ENCODE measurements at regions not wholly inside any gene's neighbourhood (a gene's known extent, or its start where the extent isn't known, plus 50 kb on each side); places are given as distances from the start of the nearest gene placed in this dataset.
A peak's percentile ranks its signal among the peaks of the same experiment; 100 is the strongest.

- no peak for DNase-seq (ENCODE audit: low spot score)
Observed at GRCh38 chr5:135723491-135723890, 111.0 kb upstream of the SLC25A48 start.

- DNase-seq (ENCODE audit: low spot score) = no peak
Observed at GRCh38 chr5:135721548-135722090, 112.8 kb upstream of the SLC25A48 start.

- DNase-seq (ENCODE audit: low spot score) = no peak
Observed at GRCh38 chr5:135720191-135720590, 114.3 kb upstream of the SLC25A48 start.

- DNase-seq (ENCODE audit: low spot score) = no peak
Observed at GRCh38 chr5:135719428-135720063, 114.9 kb upstream of the SLC25A48 start.

GRCh38 chr5:135718651-135719050 lies 115.8 kb upstream of the SLC25A48 start:
- peak; percentile 48 for DNase-seq (ENCODE audit: low spot score)

- DNase-seq (ENCODE audit: low spot score) = no peak
Observed at GRCh38 chr5:135718151-135718550, 116.3 kb upstream of the SLC25A48 start.

GRCh38 chr5:135715267-135716055 lies 119.0 kb upstream of the SLC25A48 start:
- DNase-seq (ENCODE audit: low spot score) = peak; percentile 43

GRCh38 chr5:135714126-135714894 lies 120.2 kb upstream of the SLC25A48 start:
- no peak for DNase-seq (ENCODE audit: low spot score)

- no peak for DNase-seq (ENCODE audit: low spot score)
Observed at GRCh38 chr5:135713161-135713915, 121.1 kb upstream of the SLC25A48 start.

- no peak for DNase-seq (ENCODE audit: low spot score)
Observed at GRCh38 chr5:135711911-135712310, 122.6 kb upstream of the SLC25A48 start.

- peak; percentile 70 for DNase-seq (ENCODE audit: low spot score)
Observed at GRCh38 chr5:135710045-135710675, 124.3 kb upstream of the SLC25A48 start.

- DNase-seq (ENCODE audit: low spot score) = no peak
Observed at GRCh38 chr5:135709208-135709575, 125.3 kb upstream of the SLC25A48 start.

- DNase-seq (ENCODE audit: low spot score) = no peak
Observed at GRCh38 chr5:135708481-135709207, 125.8 kb upstream of the SLC25A48 start.

GRCh38 chr5:135707302-135707701 lies 127.2 kb upstream of the SLC25A48 start:
- DNase-seq (ENCODE audit: low spot score) = no peak

- DNase-seq (ENCODE audit: low spot score) = no peak
Observed at GRCh38 chr5:135706893-135707292, 127.6 kb upstream of the SLC25A48 start.

- no peak for DNase-seq (ENCODE audit: low spot score)
Observed at GRCh38 chr5:135706474-135706873, 127.7 kb upstream of the CXCL14 start.

- DNase-seq (ENCODE audit: low spot score) = no peak
Observed at GRCh38 chr5:135705941-135706466, 127.2 kb upstream of the CXCL14 start.

GRCh38 chr5:135705141-135705631 lies 126.4 kb upstream of the CXCL14 start:
- peak; percentile 74 for DNase-seq (ENCODE audit: low spot score)

GRCh38 chr5:135704616-135705015 lies 125.8 kb upstream of the CXCL14 start:
- DNase-seq (ENCODE audit: low spot score) = no peak

- peak; percentile 63 for DNase-seq (ENCODE audit: low spot score)
Observed at GRCh38 chr5:135703016-135703550, 124.3 kb upstream of the CXCL14 start.
